ENCODE measurements at regions not wholly inside any gene's neighbourhood (a gene's known extent, or its start where the extent isn't known, plus 50 kb on each side); places are given as distances from the start of the nearest gene placed in this dataset.
"Not testable (repeated sequence)": the region's sequence is repeated elsewhere in the genome, so short reads cannot be mapped to it uniquely, and the experiment has no call there.

GRCh38 chr9:26687421-26687820 is 205.2 kb downstream of the CAAP1 start:
- no peak for ATAC-seq
- no peaks in the 10 kb centered on the region for H3K9me3 Mint-ChIP-seq
- no peak for DNase-seq (ENCODE audit: low spot score in 2 of 2)
- H3K27ac Mint-ChIP-seq: no peak overlapping the region
- no peaks in the 10 kb centered on the region for H3K36me3 Mint-ChIP-seq

- DNase-seq (ENCODE audit: low spot score in 2 of 2): no peak
- Mint-ChIP-seq H3K27ac (no peak overlapping the region), H3K36me3 (no peaks in the 10 kb centered on the region), H3K9me3 (no peaks in the 10 kb centered on the region)
- ATAC-seq: no peak
These were observed 206.8 kb downstream of the CAAP1 start for GRCh38 chr9:26685818-26686217.

- ATAC-seq (no peak), DNase-seq (ENCODE audit: low spot score in 2 of 2) (no peak)
- Mint-ChIP-seq H3K36me3 (no peaks in the 10 kb centered on the region), H3K9me3 (no peaks in the 10 kb centered on the region), H3K27ac (no peak overlapping the region)
These were observed 208.6 kb downstream of the CAAP1 start for GRCh38 chr9:26684029-26684428.

DNA sequence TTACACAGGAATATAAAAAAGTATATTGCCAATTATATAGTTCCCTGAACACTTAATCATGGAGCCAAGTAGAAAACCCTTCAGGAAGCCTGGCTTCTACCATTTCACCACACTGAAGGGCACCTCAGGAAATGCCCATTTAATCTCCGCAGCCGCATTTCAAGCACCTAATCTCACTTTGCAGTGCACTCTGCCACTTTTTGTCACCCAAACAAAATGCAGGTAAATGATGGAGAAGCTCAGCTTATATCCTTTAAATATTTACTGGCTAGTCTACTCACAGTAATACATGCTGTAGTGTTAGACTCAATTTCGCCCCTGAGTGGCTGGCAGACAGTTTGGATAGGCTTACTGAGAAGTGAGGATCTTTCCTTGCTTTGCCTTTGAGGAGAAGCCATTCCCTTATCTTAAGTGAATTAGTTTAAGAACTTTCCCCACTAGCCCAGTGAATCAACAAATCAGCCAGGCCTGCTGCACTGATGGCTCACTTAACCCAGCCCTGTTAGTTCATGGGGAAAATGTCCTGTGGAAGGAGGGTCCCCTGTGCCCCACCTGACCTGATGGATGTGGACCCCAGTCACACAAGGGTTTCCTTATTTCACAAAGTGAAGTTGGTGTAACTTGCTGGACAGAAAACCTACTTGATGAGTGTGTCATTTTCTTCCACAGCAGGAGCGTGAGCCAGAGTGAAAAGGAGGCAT is 209.7 kb downstream of the CAAP1 start:
- Mint-ChIP-seq H3K36me3 (no peaks in the 10 kb centered on the region), H3K9me3 (no peaks in the 10 kb centered on the region), H3K27ac (no peak overlapping the region)
- DNase-seq (ENCODE audit: low spot score in 2 of 2) (no peak), ATAC-seq (no peak)

- DNase-seq (ENCODE audit: low spot score in 2 of 2): no peak
- no peak for ATAC-seq
- Mint-ChIP-seq H3K36me3 (no peaks in the 10 kb centered on the region), H3K9me3 (no peaks in the 10 kb centered on the region), H3K27ac (no peak overlapping the region)
These were observed 210.6 kb downstream of the CAAP1 start for GRCh38 chr9:26682041-26682440.

GRCh38 chr9:26677965-26678706 is 214.5 kb downstream of the CAAP1 start:
- no peak for DNase-seq (ENCODE audit: low spot score in 2 of 2)
- no peak for ATAC-seq
- no peaks in the 10 kb centered on the region for H3K9me3 Mint-ChIP-seq
- H3K27ac Mint-ChIP-seq: no peak overlapping the region
- no peaks in the 10 kb centered on the region for H3K36me3 Mint-ChIP-seq

DNA sequence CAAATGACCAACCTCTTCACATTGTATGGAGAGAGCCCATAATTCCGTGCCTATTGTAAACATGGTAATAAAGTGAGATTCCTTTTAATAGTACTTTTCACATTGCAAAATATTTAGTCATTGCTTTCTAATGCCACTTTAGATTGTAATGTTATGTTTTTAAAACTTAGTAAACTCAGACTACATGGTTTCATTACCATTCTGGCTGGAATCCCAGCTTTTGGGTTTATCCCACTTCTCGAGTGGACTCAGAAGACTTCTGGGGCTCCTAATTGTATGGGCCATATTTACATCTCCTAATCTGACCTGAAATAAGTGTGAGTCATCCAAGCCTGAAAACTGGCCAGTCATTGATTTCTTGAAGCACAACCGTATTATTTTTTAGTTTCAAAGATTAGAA is 217.6 kb downstream of the CAAP1 start:
- H3K9me3 Mint-ChIP-seq: no peaks in the 10 kb centered on the region
- ATAC-seq (no peak), DNase-seq (ENCODE audit: low spot score in 2 of 2) (no peak)
- H3K36me3 Mint-ChIP-seq: no peaks in the 10 kb centered on the region
- no peak overlapping the region for H3K27ac Mint-ChIP-seq

DNA sequence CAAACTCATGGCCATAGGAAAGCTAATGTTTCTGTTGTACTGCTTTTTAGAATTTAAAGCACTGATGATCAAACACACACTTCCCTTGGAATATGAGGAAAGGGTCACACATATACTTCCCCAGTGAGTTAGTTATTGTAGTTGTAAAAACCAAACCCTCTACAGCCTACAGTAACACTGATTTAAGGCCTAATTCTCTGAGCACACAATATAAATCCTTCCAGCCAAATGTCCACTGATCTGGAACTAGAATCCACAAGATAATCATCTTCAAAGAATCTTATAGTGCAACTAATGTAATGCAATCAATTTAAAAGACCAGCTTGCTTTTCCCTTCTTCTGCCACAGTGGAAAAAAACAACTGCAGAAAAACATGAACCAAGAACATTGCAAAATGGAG is 219.3 kb downstream of the CAAP1 start:
- DNase-seq (ENCODE audit: low spot score in 2 of 2): no peak
- H3K36me3 Mint-ChIP-seq: no peaks in the 10 kb centered on the region
- H3K27ac Mint-ChIP-seq: no peak overlapping the region
- ATAC-seq: no peak
- H3K9me3 Mint-ChIP-seq: no peaks in the 10 kb centered on the region

GRCh38 chr9:26669701-26670670 is 222.6 kb downstream of the CAAP1 start:
- DNase-seq (ENCODE audit: low spot score in 2 of 2) (no peak), ATAC-seq (no peak)
- no peaks in the 10 kb centered on the region for H3K9me3 Mint-ChIP-seq
- H3K27ac Mint-ChIP-seq: no peak overlapping the region
- no peaks in the 10 kb centered on the region for H3K36me3 Mint-ChIP-seq

- no peak for DNase-seq (ENCODE audit: low spot score in 2 of 2)
- Mint-ChIP-seq H3K9me3 (no peaks in the 10 kb centered on the region), H3K27ac (no peak overlapping the region), H3K36me3 (no peaks in the 10 kb centered on the region)
- ATAC-seq: no peak
These were observed 224.7 kb downstream of the CAAP1 start for GRCh38 chr9:26667882-26668281.

DNA sequence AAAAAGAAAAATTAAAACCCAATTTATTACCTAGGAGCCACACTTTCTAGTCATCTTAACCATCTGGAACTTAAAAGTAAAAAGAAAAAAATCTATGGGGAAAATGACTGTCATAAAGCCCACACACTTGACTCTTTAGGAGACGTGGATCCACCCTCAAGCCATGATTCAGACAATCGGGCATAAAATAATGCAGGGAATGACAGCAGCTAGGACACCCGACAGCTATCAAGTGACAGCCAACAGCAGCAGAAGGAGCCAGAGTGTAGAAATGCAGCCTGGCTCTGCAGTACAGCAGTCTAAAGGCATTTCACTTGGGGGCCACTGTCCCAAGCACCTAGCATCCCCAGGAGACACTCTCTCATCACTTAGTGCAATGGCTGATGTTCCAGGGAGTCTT is 226.9 kb downstream of the CAAP1 start:
- ATAC-seq: no peak

DNA sequence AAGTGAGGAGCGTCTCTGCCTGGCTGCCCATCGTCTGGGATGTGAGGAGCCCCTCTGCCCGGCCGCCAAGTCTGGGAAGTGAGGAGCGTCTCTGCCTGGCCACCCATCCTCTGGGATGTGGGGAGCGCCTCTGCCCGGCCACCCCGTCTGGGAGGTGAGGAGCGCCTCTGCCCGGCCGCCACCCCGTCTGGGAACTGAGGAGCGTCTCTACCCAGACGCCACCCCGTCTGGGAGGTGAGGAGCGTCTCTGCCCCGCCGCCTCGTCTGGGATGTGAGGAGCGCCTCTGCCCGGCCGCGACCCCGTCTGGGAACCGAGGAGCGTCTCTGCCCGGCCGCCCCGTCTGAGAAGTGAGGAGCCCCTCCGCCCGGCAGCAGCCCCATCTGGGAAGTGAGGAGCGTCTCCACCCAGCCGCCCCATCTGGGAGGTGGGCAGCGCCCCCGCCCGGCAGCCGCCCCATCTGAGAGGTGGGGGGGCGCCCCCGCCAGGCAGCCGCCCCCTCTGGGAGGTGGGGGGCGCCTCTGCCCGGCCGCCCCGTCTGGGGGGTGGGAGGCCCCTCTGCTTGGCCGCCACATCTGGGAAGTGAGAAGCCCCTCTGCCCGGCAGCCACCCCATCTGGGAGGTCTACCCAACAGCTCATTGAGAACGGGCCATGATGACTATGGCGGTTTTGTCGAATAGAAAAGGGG is 228.4 kb downstream of the CAAP1 start:
- H3K36me3 Mint-ChIP-seq; ATAC-seq; H3K27ac Mint-ChIP-seq; DNase-seq (ENCODE audit: low spot score in 2 of 2); H3K9me3 Mint-ChIP-seq: not testable (repeated sequence)

More for the DNA sequence above, 226.9 kb downstream of the CAAP1 start:
- H3K9me3 Mint-ChIP-seq: peaks cover 0 to 3% of the 10 kb centered on the region in 2 donors
- no peak overlapping the region for H3K27ac Mint-ChIP-seq
- no peaks in the 10 kb centered on the region for H3K36me3 Mint-ChIP-seq
- no peak for DNase-seq (ENCODE audit: low spot score in 2 of 2)

DNA sequence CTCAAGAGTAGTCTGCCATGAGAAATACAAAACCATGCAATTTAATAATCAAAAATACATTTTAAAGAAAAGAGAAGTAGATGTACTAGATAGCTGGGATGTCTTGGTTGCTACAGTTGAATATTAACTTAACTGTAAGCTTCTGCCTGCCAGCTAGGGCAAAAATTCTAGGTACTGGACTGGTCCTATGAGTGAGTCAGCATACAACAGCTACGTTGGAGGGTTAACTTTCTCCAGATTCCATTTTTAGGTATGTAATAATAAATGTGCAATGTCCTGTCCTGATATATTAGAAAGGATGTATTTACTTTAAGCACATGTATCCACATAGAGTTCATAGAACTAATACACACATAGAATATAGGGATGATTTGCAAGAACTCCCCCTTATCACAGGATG is 230.1 kb downstream of the CAAP1 start:
- Mint-ChIP-seq H3K27ac (no peak overlapping the region), H3K36me3 (no peaks in the 10 kb centered on the region), H3K9me3 (peaks cover 0 to 3% of the 10 kb centered on the region in 2 donors)
- ATAC-seq: no peak
- DNase-seq (ENCODE audit: low spot score in 2 of 2): no peak

- ATAC-seq (no peak), DNase-seq (ENCODE audit: low spot score in 2 of 2) (no peak)
- H3K36me3 Mint-ChIP-seq: no peaks in the 10 kb centered on the region
- H3K9me3 Mint-ChIP-seq: peaks cover 0 to 3% of the 10 kb centered on the region in 2 donors
- no peak overlapping the region for H3K27ac Mint-ChIP-seq
These were observed 234.1 kb downstream of the CAAP1 start for GRCh38 chr9:26658476-26658875.

DNA sequence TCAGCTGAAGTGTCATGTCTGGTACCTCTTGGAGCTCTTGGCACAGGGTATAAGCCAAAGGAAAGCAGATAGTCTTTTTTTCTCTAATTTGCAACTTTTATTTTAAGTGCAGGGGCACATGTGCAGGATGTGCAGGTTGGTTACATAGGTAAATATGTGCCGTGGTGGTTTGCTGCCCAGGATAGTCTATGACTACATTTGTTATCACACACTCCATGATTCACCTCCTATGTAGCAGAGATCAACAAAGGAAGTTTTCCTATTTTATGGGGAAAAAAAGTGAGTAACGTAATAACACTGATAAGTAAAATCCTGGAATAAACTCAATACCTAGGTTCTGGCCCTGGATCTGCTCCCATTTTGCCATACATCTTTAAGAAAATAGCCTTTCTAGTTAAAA is 234.6 kb downstream of the CAAP1 start:
- Mint-ChIP-seq H3K36me3 (no peaks in the 10 kb centered on the region), H3K9me3 (peaks cover 0 to 3% of the 10 kb centered on the region in 2 donors), H3K27ac (no peak overlapping the region)
- no peak for ATAC-seq
- DNase-seq (ENCODE audit: low spot score in 2 of 2): no peak

- no peak for ATAC-seq
- H3K9me3 Mint-ChIP-seq: peaks cover 0 to 4% of the 10 kb centered on the region in 2 donors
- no peak for DNase-seq (ENCODE audit: low spot score in 2 of 2)
- H3K36me3 Mint-ChIP-seq: no peaks in the 10 kb centered on the region
- peak overlapping the region in 1 of 2 donors; percentile 7 for H3K27ac Mint-ChIP-seq
These were observed 236.4 kb downstream of the CAAP1 start for GRCh38 chr9:26656003-26656870.
